Stimulated activated naive CD4-positive, alpha-beta T cell (primary cell): ENCODE measurements at regions not wholly inside any gene's neighbourhood (a gene's known extent, or its start where the extent isn't known, plus 50 kb on each side); places are given as distances from the start of the nearest gene placed in this dataset.

Source experiments
- DNase-seq, 6 experiments: peaks; one replicate each; lab custom pipeline; 2025; lab: John Stamatoyannopoulos, UW

GRCh38 chr18:57915865-57916582 lies 112.9 kb upstream of the ATP8B1 start:
- DNase-seq, result no peak

GRCh38 chr18:57915248-57915647 lies 112.1 kb upstream of the ATP8B1 start:
- no peak for DNase-seq

- no peak for DNase-seq
Measured at GRCh38 chr18:57913686-57914085, 110.6 kb upstream of the ATP8B1 start.

- DNase-seq, result no peak
Measured at GRCh38 chr18:57910817-57911216, 107.7 kb upstream of the ATP8B1 start.

- DNase-seq, result no peak
Measured at GRCh38 chr18:57910134-57910533, 107.0 kb upstream of the ATP8B1 start.

DNA sequence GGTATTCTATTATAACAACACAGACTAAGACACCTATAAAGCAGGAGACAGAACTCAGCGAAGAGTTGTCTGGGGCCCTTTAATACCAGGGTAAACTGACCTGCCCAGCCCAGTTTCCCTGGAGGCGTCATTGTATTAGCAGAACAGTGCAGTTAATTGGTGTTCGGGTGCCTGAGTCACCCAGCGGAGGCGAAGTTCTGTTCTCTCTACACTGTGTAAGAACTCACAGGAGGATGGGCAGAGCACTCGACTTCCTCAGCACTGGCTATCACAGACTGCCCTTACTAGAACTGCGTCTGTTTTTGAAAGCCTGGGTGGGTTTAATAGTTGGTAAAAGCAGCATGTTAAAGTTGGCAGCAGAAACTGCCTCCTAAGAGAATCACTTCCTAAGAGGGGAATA lies 106.5 kb upstream of the ATP8B1 start:
- DNase-seq, result no peak

DNA sequence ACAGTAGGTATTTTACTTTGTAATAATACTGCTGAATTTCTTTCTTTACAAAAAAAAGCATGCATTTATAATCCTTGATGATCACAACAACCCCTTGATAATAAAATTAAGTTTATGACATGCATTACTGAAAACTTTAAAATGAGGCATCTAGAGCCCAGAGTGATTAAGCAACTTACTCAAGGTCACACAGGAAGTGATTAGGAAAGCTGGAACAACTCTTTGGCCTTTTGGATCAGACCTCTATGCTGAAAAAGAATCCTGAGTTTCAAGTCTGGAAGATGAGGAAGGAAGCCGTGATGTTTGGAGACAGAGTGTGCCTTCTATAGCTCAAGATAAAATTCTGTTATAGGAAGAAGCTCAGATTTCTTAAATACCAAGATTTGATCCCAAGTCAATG lies 105.0 kb upstream of the ATP8B1 start:
- no peak for DNase-seq

- no peak for DNase-seq
Measured at GRCh38 chr18:57907550-57907949, 104.4 kb upstream of the ATP8B1 start.

DNA sequence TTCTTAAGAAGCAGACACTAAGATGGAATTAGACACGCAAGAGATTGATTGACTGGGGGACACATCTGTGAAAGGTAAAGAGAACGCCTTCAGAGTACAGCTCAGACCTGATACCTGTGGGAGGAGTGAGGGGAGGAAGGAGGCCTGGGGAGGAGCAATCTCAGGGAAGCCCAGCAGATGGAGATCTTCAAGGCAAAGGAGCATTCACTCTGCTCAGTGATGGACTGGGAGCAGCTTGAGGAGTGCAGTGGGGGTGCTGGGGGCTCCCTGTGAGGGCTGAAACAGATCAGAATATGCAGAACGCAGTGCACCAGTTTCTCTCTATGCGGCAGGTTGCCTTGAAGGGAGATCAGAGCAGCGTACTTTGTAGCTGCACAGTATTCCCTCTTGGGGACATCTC lies 103.7 kb upstream of the ATP8B1 start:
- DNase-seq, result no peak

GRCh38 chr18:57904535-57904934 lies 101.4 kb upstream of the ATP8B1 start:
- DNase-seq, result no peak

GRCh38 chr18:57902721-57903120 lies 99.6 kb upstream of the ATP8B1 start:
- no peak for DNase-seq

DNA sequence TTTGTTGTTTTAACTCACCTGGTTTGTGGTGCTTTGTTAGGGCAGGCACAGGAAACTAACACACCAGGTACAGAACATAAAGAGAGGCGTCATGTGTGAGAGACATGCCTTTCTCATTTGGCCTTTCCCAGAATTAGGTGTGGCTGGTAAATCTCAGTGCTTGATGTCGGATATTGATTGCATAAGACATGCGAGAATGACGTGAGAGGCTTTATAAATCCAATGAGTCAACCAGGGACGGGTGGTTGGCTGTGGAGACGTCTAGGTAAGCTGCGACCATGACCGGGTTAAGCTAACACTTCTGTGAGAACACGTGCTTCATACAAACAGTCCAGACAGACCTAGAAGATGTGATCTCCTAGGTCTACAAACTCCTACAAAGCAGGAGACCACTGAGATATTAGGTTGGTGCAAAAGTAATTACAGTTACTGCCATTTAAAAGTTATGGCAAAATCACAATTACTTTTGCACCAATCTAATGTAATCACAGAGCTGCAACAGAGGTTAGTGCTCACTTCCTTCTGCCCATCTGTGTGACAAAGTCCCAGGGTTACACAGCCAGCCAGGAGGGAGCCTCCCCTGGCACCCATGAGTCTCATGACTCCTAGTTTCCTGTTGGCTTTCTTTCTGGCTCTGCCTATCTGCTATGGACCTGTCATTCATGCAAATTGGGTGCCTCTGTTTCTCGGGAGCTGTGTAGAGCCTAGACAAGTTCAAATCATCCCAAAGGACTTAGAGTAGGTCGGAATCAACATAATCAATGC lies 98.9 kb upstream of the ATP8B1 start:
- DNase-seq, result no peak

DNA sequence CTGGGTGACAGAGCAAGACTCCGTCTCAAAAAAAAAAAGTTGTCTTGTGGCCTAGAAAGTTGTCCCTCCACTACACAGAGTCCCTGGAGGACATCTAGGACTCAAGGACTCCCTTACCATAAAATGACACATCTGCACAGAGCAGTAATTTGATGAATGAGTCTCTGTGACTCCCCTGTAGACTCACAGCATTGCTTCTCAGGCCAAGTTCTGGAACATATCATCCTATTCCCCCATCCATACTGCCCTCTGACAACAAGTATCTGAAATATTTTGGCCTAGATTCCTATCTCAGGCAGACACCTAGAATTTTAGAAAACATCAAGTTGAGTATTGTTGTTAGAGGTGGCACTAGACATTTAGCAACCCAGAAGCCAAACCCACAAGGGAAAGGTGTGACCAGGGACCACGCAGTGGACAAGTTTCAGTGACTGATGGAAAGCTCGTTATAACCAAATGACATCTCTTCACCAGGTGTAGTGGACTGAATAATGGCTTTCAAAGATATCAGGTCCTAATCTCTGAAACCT lies 97.9 kb upstream of the ATP8B1 start:
- no peak for DNase-seq

- DNase-seq, result no peak
Measured at GRCh38 chr18:57898506-57899124, 95.5 kb upstream of the ATP8B1 start.

DNA sequence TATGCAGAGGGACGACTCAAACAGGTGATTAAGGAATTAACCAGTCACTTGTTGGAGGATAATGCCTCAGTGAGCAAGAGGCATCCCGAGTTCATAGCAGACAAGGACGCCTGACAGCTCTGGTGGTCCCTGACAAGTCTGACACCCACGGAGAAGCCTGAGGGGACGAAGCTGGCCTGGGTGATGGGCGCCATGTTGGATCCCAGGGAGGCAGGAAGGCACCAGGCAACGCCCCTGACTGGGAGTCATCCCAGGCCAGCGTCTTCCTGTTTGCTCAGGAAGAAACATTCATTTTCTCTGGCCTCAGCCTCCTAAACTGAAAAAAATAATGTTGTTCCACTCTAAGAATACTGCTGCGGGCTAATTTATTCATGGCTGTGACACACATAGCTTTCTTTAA lies 92.1 kb upstream of the ATP8B1 start:
- DNase-seq, result no peak

DNA sequence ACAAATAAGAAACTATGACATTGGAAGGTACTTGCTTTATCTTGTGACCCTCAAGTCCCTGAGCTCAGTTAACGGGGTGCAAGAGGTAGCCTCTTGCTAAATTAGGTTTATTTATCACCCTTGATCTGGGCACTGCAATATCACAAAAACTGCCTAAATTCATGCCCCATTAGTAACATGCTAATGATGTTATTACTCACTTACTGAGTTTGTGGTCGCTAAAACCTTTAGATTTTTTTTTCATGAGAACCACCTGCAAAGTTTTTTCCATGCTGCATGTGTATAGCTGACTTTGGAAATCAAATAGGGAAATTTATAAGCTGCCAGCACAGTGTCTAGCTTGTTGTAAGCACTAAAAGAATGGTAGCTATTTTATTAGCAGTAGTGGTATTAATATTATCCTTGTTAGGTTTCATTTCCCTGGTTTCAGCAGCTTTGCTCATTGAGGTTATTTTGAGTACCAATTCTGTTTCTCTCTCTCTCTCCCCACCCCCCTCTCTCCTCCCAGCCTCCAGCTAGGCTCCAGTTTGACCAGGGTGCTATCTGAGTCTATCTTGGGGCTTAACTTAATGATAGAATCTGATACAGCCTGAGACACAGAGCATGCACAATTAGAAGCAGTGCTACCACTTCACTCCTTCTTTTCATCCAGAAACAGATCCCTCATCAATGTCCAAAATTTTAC lies 88.7 kb upstream of the ATP8B1 start:
- no peak for DNase-seq

DNA sequence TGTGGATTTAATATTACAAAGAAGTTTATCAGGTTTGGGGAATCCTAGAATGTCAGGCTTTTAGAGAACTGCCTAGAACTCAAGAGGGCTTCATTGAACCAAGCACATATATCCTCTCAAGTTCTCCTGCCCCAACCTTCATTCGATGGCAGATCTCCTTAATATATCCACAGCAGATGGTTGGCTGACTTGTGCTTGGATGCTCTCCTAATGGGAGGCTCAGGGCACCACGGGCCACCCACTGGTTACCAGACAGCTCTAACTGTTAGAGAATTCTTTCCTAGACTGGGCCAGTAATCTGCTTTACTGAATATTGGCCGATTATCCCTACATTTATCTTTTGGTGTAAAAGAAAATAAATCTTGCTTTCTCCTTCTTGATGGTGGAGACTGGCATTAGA lies 87.2 kb upstream of the ATP8B1 start:
- no peak for DNase-seq

DNA sequence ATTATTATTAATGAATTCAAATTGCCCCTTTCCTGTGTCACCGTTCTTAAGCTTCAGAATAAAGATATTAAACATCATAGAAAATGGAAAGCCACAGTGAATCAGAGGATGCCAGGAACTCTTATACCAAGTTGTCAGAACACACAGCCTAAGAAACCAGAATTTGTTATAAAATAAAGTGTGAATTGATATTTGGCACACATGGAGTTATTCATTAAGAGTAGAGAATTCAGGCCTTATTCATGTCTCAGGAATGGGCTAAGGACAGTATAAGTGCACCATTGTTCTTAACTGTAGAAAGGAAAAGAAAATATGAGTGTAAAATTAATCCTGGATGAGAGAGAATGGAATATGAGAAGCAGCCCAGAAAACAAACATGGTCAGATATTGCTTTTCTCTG lies 86.7 kb upstream of the ATP8B1 start:
- no peak for DNase-seq

GRCh38 chr18:57887543-57888383 lies 84.6 kb upstream of the ATP8B1 start:
- no peak for DNase-seq

- no peak for DNase-seq
Measured at GRCh38 chr18:57885931-57886330, 82.8 kb upstream of the ATP8B1 start.

DNA sequence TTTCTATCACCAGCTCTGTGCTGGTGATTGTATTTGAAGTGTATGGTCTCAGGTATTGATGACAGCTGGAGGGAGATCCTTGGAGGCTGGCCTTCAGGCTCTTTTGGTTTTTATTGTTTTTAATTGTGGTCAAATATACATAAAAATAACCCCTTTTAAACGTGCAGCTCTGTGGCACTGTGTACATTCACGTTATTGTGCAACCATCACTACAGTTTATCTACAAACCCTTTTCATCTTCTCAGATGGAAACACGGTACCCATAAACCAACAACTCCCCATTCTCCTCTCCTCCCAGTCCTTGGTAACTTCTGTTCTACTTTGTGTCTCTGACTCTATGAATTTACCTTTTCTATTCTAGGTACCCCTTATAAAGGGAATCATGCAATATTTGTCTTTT lies 79.3 kb upstream of the ATP8B1 start:
- no peak for DNase-seq
